Upper lobe of left lung (tissue), 6 donors: ENCODE measurements at regions not wholly inside any gene's neighbourhood (a gene's known extent, or its start where the extent isn't known, plus 50 kb on each side); places are given as distances from the start of the nearest gene placed in this dataset.

Experiments used
- ATAC-seq, 2 donors: fragments of 200-7000 bp; cut with Tn5 transposase; one replicate each; pipeline ENCODE4 v1.9.1; 2022; ENCODE audit warnings: mild to moderate bottlenecking in 2 of 2, moderate library complexity in 2 of 2; ENCODE audit not compliant: low FRiP score in 2 of 2
- DNase-seq, 2 donors: peaks; one replicate each; pipeline ENCODE4 v3.0.0-alpha.2; 2019 to 2020
- H3K27ac ChIP-seq, 4 donors: fragments of 200-600 bp; sonication (generic); one replicate each; pipeline ENCODE4 v1.5.1; 2016 to 2019
- H3K27me3 ChIP-seq, 4 donors: fragments of 200-600 bp; sonication (generic); one replicate each; pipeline ENCODE4 v1.5.1; 2017 to 2019
- H3K36me3 ChIP-seq, 4 donors: fragments of 200-600 bp; sonication (generic); one replicate each; pipeline ENCODE4 v1.5.1; 2016 to 2019
- H3K4me1 ChIP-seq, 4 donors: fragments of 200-600 bp; sonication (generic); one replicate each; pipeline ENCODE4 v1.5.1; 2018 to 2019
- H3K4me3 ChIP-seq, 4 donors: fragments of 200-600 bp; sonication (generic); one replicate each; pipeline ENCODE4 v1.5.1; 2017 to 2019; ENCODE audit warnings: mild to moderate bottlenecking in 2 of 4, moderate library complexity in 1 of 4
- H3K9me3 ChIP-seq, 4 donors: fragments of 200-600 bp; sonication (generic); one replicate each; pipeline ENCODE4 v1.5.1; 2018 to 2019
- EP300 ChIP-seq, 4 donors: sonication (generic); formaldehyde crosslinking; IDR thresholded peaks; one replicate each; pipeline ENCODE4 v1.5.1; 2017; ENCODE audit warnings: antibody characterized with exemption in 4 of 4, control low read depth in 2 of 4
- POLR2A ChIP-seq, 4 donors: fragments of 450-650 bp; IDR thresholded peaks; one replicate each; pipeline ENCODE4 v1.5.1; 2016 to 2017; ENCODE audit warnings: antibody characterized with exemption in 4 of 4, mild to moderate bottlenecking in 2 of 4
- POLR2AphosphoS5 ChIP-seq, 2 donors: sonication (generic); formaldehyde crosslinking; IDR thresholded peaks; one replicate each; pipeline ENCODE4 v1.5.1; 2017; ENCODE audit warnings: antibody characterized with exemption in 2 of 2
- WGBS, 2 donors: methylation state at CpG; one replicate each; pipeline ENCODE4 v1.1.5; 2017 to 2018; 5-methylcytosine and 5-hydroxymethylcytosine counted together
- TF ChIP-seq, protein P1 (sequence below), 6 experiments: fragments of 450-650 bp in 4 of 6; fragments of 200-600 bp in 2 of 6; sonication (generic) in 2 of 6; IDR thresholded peaks; one replicate each; pipeline ENCODE4 v1.5.1; 2016 to 2019; ENCODE audit warnings: antibody characterized with exemption in 6 of 6
- donor health status: DM: no; HTN: no; CAD: no; lungs with moderate emphysema.
- donor health status: DM: no; HTN: yes; CAD: no; lungs with severe emphysema.

DNA sequence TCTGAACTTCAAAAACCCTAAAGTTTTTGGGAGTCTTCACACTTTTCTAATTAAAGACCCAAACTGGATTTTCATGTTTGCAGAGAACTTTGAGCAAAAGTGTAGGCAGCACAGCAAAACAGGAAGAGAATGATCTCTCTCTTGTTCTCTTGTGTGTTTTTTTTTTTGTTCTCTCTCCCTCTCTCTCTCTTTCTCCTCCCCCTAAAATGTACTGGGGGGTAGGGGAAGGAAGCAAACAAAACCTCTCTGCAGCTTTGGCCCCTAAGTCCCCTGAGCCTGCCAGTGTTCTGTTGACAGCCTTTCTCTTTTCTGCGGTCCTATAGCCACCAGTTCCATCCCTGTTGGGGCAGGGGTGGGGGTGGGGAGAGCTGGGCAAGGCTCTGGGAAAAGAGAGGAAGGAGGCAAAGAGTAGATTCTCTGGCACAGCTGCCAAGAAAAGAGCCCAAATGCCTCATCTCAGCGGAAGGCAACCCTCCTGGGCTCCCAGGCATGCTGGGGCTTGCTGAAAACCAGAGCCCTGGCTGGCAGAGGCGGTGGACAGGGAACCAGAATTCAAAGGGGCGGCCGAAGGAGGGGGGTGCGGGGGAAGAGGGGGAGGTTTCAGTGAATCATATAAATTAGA, 295.3 kb downstream of the SOX9 start:
- Histone ChIP-seq H3K36me3 (no peaks in the 10 kb centered on the region), H3K4me1 (peaks cover 0 to 2% (median 0%) of the 10 kb centered on the region in 4 donors), H3K27me3 (no peaks in the 10 kb centered on the region), H3K9me3 (peaks cover 0 to 25% (median 14%) of the 10 kb centered on the region in 4 donors), H3K27ac (no peak overlapping the region), H3K4me3 (no peak overlapping the region)
- TF ChIP-seq POLR2A (IDR thresholded peaks at IDR 0.05) (no peak), EP300 (IDR thresholded peaks at IDR 0.05) (no peak), POLR2AphosphoS5 (IDR thresholded peaks at IDR 0.05) (no peak)
- TF ChIP-seq, protein P1, sequence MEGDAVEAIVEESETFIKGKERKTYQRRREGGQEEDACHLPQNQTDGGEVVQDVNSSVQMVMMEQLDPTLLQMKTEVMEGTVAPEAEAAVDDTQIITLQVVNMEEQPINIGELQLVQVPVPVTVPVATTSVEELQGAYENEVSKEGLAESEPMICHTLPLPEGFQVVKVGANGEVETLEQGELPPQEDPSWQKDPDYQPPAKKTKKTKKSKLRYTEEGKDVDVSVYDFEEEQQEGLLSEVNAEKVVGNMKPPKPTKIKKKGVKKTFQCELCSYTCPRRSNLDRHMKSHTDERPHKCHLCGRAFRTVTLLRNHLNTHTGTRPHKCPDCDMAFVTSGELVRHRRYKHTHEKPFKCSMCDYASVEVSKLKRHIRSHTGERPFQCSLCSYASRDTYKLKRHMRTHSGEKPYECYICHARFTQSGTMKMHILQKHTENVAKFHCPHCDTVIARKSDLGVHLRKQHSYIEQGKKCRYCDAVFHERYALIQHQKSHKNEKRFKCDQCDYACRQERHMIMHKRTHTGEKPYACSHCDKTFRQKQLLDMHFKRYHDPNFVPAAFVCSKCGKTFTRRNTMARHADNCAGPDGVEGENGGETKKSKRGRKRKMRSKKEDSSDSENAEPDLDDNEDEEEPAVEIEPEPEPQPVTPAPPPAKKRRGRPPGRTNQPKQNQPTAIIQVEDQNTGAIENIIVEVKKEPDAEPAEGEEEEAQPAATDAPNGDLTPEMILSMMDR (IDR thresholded peaks at IDR 0.05): no peak
- DNase-seq (no peak), ATAC-seq (no peak)
- WGBS, 2 donors: 44 to 56% methylated on average over 6 of the region's 6 CpGs

DNA sequence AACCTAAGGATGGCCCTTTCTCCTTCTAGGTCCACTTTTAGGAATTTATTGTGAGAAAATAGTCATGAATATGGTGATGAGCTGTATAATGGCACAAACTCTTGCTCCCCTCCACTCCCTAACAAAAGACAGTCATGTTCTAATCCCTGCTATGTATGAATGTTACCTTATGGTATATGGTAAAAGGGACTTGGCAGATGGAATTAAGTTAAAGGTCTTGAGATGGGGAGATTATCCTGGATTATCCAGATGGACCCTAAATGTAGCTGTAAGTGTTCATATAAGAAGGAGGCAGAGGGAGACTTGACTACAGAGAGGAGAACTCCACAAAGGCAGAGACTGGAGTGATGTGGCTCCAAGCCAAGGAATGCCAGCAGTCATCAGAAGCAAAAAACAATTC, 296.1 kb downstream of the SOX9 start:
- Histone ChIP-seq H3K27me3 (no peaks in the 10 kb centered on the region), H3K4me1 (peaks cover 0 to 6% (median 0%) of the 10 kb centered on the region in 4 donors), H3K4me3 (no peak overlapping the region), H3K27ac (no peak overlapping the region), H3K36me3 (no peaks in the 10 kb centered on the region), H3K9me3 (peaks cover 0 to 25% (median 14%) of the 10 kb centered on the region in 4 donors)
- DNase-seq (no peak), ATAC-seq (no peak)
- TF ChIP-seq, protein P1 (IDR thresholded peaks at IDR 0.05): no peak
- TF ChIP-seq POLR2A (IDR thresholded peaks at IDR 0.05) (no peak), POLR2AphosphoS5 (IDR thresholded peaks at IDR 0.05) (no peak), EP300 (IDR thresholded peaks at IDR 0.05) (no peak)

DNA sequence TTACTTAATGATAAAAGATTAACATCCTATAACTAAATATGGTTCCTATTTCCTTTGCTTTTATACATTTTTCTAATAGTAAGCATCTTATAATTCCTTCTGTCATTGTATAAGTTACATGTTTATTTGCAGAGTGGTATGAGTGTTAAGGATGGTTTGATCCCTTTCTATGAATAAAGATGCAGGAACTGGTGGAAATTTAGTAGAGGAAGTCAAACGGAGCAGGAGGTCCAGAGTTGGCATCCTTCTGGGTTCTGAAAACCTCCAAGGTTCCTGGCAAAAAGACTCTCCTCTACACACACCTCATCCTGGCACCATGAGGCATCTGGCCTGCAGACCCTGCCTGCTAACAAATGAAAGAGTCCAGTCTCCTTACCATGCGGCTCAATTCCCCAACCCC, 296.8 kb downstream of the SOX9 start:
- ATAC-seq: no peak
- TF ChIP-seq EP300 (IDR thresholded peaks at IDR 0.05): no peak
- TF ChIP-seq, protein P1 (IDR thresholded peaks at IDR 0.05): no peak
- TF ChIP-seq POLR2A (IDR thresholded peaks at IDR 0.05): no peak
- TF ChIP-seq POLR2AphosphoS5 (IDR thresholded peaks at IDR 0.05): no peak
- H3K27me3 ChIP-seq: no peaks in the 10 kb centered on the region
- H3K27ac ChIP-seq: no peak overlapping the region
- H3K36me3 ChIP-seq: no peaks in the 10 kb centered on the region
- H3K4me1 ChIP-seq: peaks cover 0 to 6% (median 0%) of the 10 kb centered on the region in 4 donors
- no peak overlapping the region for H3K4me3 ChIP-seq
- peaks cover 0 to 25% (median 14%) of the 10 kb centered on the region in 4 donors for H3K9me3 ChIP-seq
- no peak for DNase-seq
- whole genome bisulfite sequencing, 2 donors: 95 to 96% methylated on average over 2 of the region's 2 CpGs

DNA sequence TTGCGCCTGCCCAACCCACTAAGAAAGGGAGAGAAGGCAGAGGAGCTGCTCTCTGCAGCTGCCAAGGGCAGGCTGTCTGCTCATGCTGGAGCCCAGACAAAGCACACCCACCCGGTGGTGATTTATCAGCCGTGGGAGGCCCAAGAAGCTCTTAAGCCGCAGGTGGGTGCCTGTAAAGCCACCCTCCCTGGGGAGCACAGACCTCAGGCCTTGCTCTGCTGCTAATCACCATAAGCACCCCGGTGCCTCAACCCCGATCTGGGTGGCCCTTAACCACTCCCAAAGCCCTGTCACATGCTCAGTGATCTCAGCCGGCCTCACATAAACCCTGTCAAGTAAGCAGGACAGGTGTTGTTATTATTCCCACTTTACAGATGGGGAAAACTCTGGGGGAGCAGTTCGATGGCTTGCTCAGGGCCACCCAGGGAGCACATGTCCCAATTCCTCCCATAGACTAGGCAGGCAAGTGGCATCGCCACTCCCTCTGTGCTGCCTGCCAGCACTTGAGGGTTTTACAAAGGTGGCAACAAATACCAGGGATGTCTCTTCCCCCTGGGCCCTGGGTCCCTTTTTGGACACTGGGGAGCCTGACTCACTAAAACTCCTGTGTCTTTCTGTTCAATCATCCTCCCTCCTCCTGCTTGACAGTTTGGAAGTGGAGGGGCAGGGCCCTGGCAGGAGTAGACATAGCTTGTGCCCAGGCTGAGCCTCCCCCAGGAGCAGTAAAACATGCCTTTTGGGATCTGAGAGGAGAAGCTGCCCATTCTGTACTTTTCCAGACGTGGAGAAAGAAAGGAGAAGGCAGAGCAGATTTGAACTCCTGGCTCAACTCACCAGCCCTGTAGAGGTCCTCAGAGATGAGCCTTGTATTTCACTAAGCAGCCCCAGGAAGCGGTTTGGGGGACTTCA, 299.3 kb downstream of the SOX9 start:
- Histone ChIP-seq H3K4me3 (no peak overlapping the region), H3K36me3 (no peaks in the 10 kb centered on the region), H3K27me3 (no peaks in the 10 kb centered on the region), H3K27ac (no peak overlapping the region), H3K4me1 (peaks cover 0 to 6% (median 0%) of the 10 kb centered on the region in 4 donors), H3K9me3 (peaks cover 0 to 25% (median 14%) of the 10 kb centered on the region in 4 donors)
- ATAC-seq (no peak), DNase-seq (no peak)
- TF ChIP-seq POLR2AphosphoS5 (IDR thresholded peaks at IDR 0.05): no peak
- TF ChIP-seq POLR2A (IDR thresholded peaks at IDR 0.05): no peak
- no peak for TF ChIP-seq EP300 (IDR thresholded peaks at IDR 0.05)
- TF ChIP-seq, protein P1 (IDR thresholded peaks at IDR 0.05): no peak
- WGBS, 2 donors: 84% methylated on average over 3 to 11 of the region's 11 CpGs
